PC-3 (cell line): ENCODE measurements at regions not wholly inside any gene's neighbourhood (a gene's known extent, or its start where the extent isn't known, plus 50 kb on each side); places are given as distances from the start of the nearest gene placed in this dataset.

Experiments used
- ATAC-seq: fragments of 200-7000 bp; cut with Tn5 transposase; 2 replicates; pipeline ENCODE4 v1.9.1; 2020; ENCODE audit warnings: mild to moderate bottlenecking, moderate library complexity
- BruUV-seq: library from RNA; stranded (reverse); fragments of 400-500 nt; replicated peaks from 2 replicates; lab custom pipeline; 2021; lab: Mats Ljungman, UMichigan
- CTCF ChIA-PET: fragments of 300-600 bp; sonication (Branson Sonifier 250); formaldehyde crosslinking; loops from one replicate; lab custom pipeline; 2022; ENCODE audit warnings: antibody characterized with exemption; lab: Charles Lee
- POLR2A ChIA-PET: fragments of 300-600 bp; sonication (Branson Sonifier 250); formaldehyde crosslinking; loops from one replicate; lab custom pipeline; 2022; ENCODE audit warnings: antibody characterized with exemption; ENCODE audit not compliant: unreplicated experiment; lab: Charles Lee
- DNase-seq: peaks from one replicate; pipeline ENCODE4 v3.0.0-alpha.2; 2015
- H2AFZ ChIP-seq: fragments of 300-600 bp; sonication (generic); 2 replicates; pipeline ENCODE4 v1.6.0; 2016; ENCODE audit warnings: antibody characterized with exemption, low read length
- H3F3A ChIP-seq: fragments of 300-600 bp; sonication (generic); one replicate; pipeline ENCODE4 v1.6.0; 2017; ENCODE audit warnings: antibody characterized with exemption, low read length, control low read depth, mild to moderate bottlenecking; ENCODE audit not compliant: unreplicated experiment
- H3K27ac ChIP-seq: fragments of 300-600 bp; sonication (generic); 2 replicates; pipeline ENCODE4 v1.5.1; 2016; ENCODE audit warnings: mild to moderate bottlenecking, low read length
- H3K27me3 ChIP-seq: fragments of 300-600 bp; sonication (generic); 2 replicates; pipeline ENCODE4 v1.6.1; 2016; ENCODE audit warnings: low read length, mixed read lengths
- H3K36me3 ChIP-seq: fragments of 300-600 bp; sonication (generic); 2 replicates; pipeline ENCODE4 v1.6.1; 2016; ENCODE audit warnings: low read depth, mixed run types, low read length, mixed read lengths
- H3K4me1 ChIP-seq: fragments of 300-600 bp; sonication (generic); 2 replicates; pipeline ENCODE4 v1.5.1; 2016; ENCODE audit warnings: low read length; ENCODE audit not compliant: insufficient read depth
- H3K4me2 ChIP-seq: fragments of 300-600 bp; sonication (generic); 2 replicates; pipeline ENCODE4 v1.6.0; 2016; ENCODE audit warnings: low read length
- H3K4me3 ChIP-seq: fragments of 300-600 bp; sonication (generic); 2 replicates; pipeline ENCODE4 v1.5.1; 2016; ENCODE audit warnings: mild to moderate bottlenecking, low read length, mixed read lengths
- H3K79me2 ChIP-seq: fragments of 300-600 bp; sonication (generic); 2 replicates; pipeline ENCODE4 v1.6.1; 2017; ENCODE audit warnings: low read length, mixed read lengths
- H3K9ac ChIP-seq: fragments of 300-600 bp; sonication (generic); 2 replicates; pipeline ENCODE4 v1.6.0; 2016; ENCODE audit warnings: mild to moderate bottlenecking, low read length
- H3K9me2 ChIP-seq: fragments of 300-600 bp; sonication (generic); replicated peaks from 2 replicates; pipeline ENCODE4 v1.6.1; 2016; ENCODE audit warnings: mixed run types, low read length, mixed read lengths
- H3K9me3 ChIP-seq: fragments of 300-600 bp; sonication (generic); 2 replicates; pipeline ENCODE4 v1.6.1; 2016; ENCODE audit warnings: low read length, mixed read lengths
- H4K20me1 ChIP-seq: fragments of 300-600 bp; sonication (generic); 2 replicates; pipeline ENCODE4 v1.6.1; 2016; ENCODE audit warnings: low read length, mixed read lengths
- CTCF ChIP-seq: fragments of 300-600 bp; sonication (generic); conservative IDR thresholded peaks from 2 replicates; pipeline ENCODE4 v1.5.1; 2017; ENCODE audit warnings: antibody characterized with exemption, low read depth, mild to moderate bottlenecking, low read length
- EZH2 ChIP-seq: fragments of 300-600 bp; sonication (generic); IDR thresholded peaks from one replicate; pipeline ENCODE4 v1.6.1; 2017; ENCODE audit warnings: antibody characterized with exemption, mild to moderate bottlenecking, low read length; ENCODE audit not compliant: unreplicated experiment
- EZH2phosphoT487 ChIP-seq: fragments of 300-600 bp; sonication (generic); IDR thresholded peaks from 2 replicates; pipeline ENCODE4 v1.6.1; 2018; ENCODE audit warnings: mild to moderate bottlenecking, antibody characterized with exemption, low read length, borderline replicate concordance
- intact Hi-C: fragments of 100-400 bp; cut with micrococcal nuclease; formaldehyde crosslinking; loops from 2 replicates; pipeline ENCODE4 v1.9.0; 2023

- no peaks in the 10 kb centered on the region for H3K4me1 ChIP-seq
- H3K27me3 ChIP-seq: no peaks in the 10 kb centered on the region
- no peak overlapping the region for H2AFZ ChIP-seq
- H3K9me3 ChIP-seq: no peaks in the 10 kb centered on the region
- H3F3A ChIP-seq: no peaks in the 10 kb centered on the region
- POLR2A ChIA-PET: no interaction called here
- DNase-seq (no peak), ATAC-seq (no peak)
- no peak overlapping the region for H3K4me2 ChIP-seq
- H3K27ac ChIP-seq: no peak overlapping the region
- no peaks in the 10 kb centered on the region for H3K79me2 ChIP-seq
- no peak overlapping the region for H3K4me3 ChIP-seq
- intact Hi-C loops: no loop called here
- H3K9ac ChIP-seq: no peak overlapping the region
- TF ChIP-seq EZH2phosphoT487 (no peak), EZH2 (no peak), CTCF (no peak)
- CTCF ChIA-PET: no interaction called here
- no peaks in the 10 kb centered on the region for H3K36me3 ChIP-seq
- H3K9me2 ChIP-seq: no peaks in the 10 kb centered on the region
- BruUV-seq: no TSS peak
- H4K20me1 ChIP-seq: no peaks in the 10 kb centered on the region
Observed at GRCh38 chr19:30311911-30312310, 60.3 kb upstream of the ZNF536 start.

- POLR2A ChIA-PET: no interaction called here
- Histone ChIP-seq H4K20me1 (no peaks in the 10 kb centered on the region), H3F3A (no peaks in the 10 kb centered on the region), H3K4me3 (no peak overlapping the region), H3K9me3 (no peaks in the 10 kb centered on the region), H3K27ac (no peak overlapping the region), H3K4me2 (no peak overlapping the region), H3K9ac (no peak overlapping the region), H2AFZ (no peak overlapping the region), H3K79me2 (no peaks in the 10 kb centered on the region), H3K9me2 (no peaks in the 10 kb centered on the region), H3K4me1 (no peaks in the 10 kb centered on the region), H3K27me3 (no peaks in the 10 kb centered on the region), H3K36me3 (no peaks in the 10 kb centered on the region)
- no peak for ATAC-seq
- intact Hi-C loops: no loop called here
- no peak for TF ChIP-seq CTCF
- TF ChIP-seq EZH2phosphoT487: no peak
- TF ChIP-seq EZH2: no peak
- no TSS peak for BruUV-seq
- DNase-seq: no peak
- CTCF ChIA-PET: no interaction called here
Observed at GRCh38 chr19:30312582-30313352, 59.4 kb upstream of the ZNF536 start.

- Histone ChIP-seq H3K27me3 (no peaks in the 10 kb centered on the region), H2AFZ (no peak overlapping the region), H3K27ac (no peak overlapping the region), H3K4me2 (no peak overlapping the region), H3K9me3 (no peaks in the 10 kb centered on the region), H3K36me3 (no peaks in the 10 kb centered on the region), H3K4me1 (no peaks in the 10 kb centered on the region), H3K79me2 (no peaks in the 10 kb centered on the region), H4K20me1 (no peaks in the 10 kb centered on the region), H3F3A (no peaks in the 10 kb centered on the region), H3K9me2 (no peaks in the 10 kb centered on the region), H3K9ac (no peak overlapping the region), H3K4me3 (no peak overlapping the region)
- TF ChIP-seq CTCF (no peak), EZH2phosphoT487 (no peak), EZH2 (no peak)
- intact Hi-C loops: no loop called here
- BruUV-seq: no TSS peak
- DNase-seq (no peak), ATAC-seq (no peak)
- POLR2A ChIA-PET: no interaction called here
- CTCF ChIA-PET: no interaction called here
Observed at GRCh38 chr19:30313353-30313750, 58.8 kb upstream of the ZNF536 start.
